ENCODE measurements at regions not wholly inside any gene's neighbourhood (a gene's known extent, or its start where the extent isn't known, plus 50 kb on each side); places are given as distances from the start of the nearest gene placed in this dataset.

DNA sequence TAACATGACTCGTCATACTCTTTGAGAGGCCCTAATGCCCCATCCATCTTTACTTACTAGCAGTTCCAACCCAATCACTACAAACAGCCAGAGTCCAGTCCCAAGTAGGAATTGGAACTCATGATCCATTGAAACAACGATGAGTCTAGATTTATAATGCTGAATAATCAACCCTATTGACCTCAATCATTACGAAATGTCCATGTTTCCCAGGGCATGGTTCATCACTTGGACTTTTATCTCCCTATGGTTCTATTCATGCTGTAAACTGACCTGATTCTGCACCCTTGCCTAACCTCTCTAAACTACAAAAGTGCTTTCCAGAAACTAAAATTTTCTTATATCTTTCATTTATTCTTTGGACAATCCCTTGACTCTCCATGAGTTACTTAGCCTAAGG lies 840.0 kb upstream of the B3GALT2 start:
- ATAC-seq (no peak), DNase-seq (ENCODE audit: low read depth, low spot score) (no peak)
- no peaks in the 10 kb centered on the region for H3K9me3 ChIP-seq (ENCODE audit: control insufficient read depth in 1 of 2, insufficient read depth in 1 of 2, low read depth in 1 of 2, low read length in 2 of 2)
- H3K4me1 ChIP-seq (ENCODE audit: control insufficient read depth in 1 of 2, insufficient read depth in 2 of 2, low read length in 2 of 2): no peaks in the 10 kb centered on the region
- ChIA-PET RAD21 (ENCODE audit: low non-redundant PET in 1 of 2, low total read pairs in 2 of 2, uncharacterized antibody in 2 of 2, unreplicated experiment in 2 of 2) (no interaction called here), POLR2A (no interaction called here), CTCF (no interaction called here)
- intact Hi-C loops (cut with micrococcal nuclease): no loop called here
- no peaks in the 10 kb centered on the region for H3K36me3 ChIP-seq (ENCODE audit: control insufficient read depth in 1 of 2, insufficient read depth in 2 of 2, low read length in 2 of 2)
- TF ChIP-seq MAX (IDR thresholded peaks at IDR 0.05) (no peak), EGR1 (IDR thresholded peaks at IDR 0.05; ENCODE audit: low read depth) (no peak), ZNF274 (IDR thresholded peaks at IDR 0.05; ENCODE audit: low read depth, low read length) (no peak), CBX3 (IDR thresholded peaks at IDR 0.05; ENCODE audit: low read depth) (no peak), TCF7L2 (IDR thresholded peaks at IDR 0.05; ENCODE audit: borderline replicate concordance, extremely low read depth, insufficient read depth, insufficient read length) (no peak), YY1 (IDR thresholded peaks at IDR 0.05; ENCODE audit: extremely low read depth, insufficient replicate concordance, low read depth, low read length) (no peak), EZH2phosphoT487 (IDR thresholded peaks at IDR 0.05; ENCODE audit: borderline replicate concordance) (no peak), POLR2AphosphoS5 (IDR thresholded peaks at IDR 0.05; ENCODE audit: low read depth, low read length) (no peak), CTCF (IDR thresholded peaks at IDR 0.05 in 2 of 3, conservative IDR thresholded peaks at IDR 0.05 in 1 of 3; ENCODE audit: borderline replicate concordance in 1 of 3, insufficient read depth in 1 of 3, low read depth in 2 of 3, low read length in 2 of 3) (no peak), SIN3A (IDR thresholded peaks at IDR 0.05; ENCODE audit: low read depth) (no peak), SP1 (IDR thresholded peaks at IDR 0.05; ENCODE audit: low read depth) (no peak), CEBPB (IDR thresholded peaks at IDR 0.05; ENCODE audit: low read depth) (no peak), JUND (IDR thresholded peaks at IDR 0.05) (no peak), RAD21 (IDR thresholded peaks at IDR 0.05; ENCODE audit: low read depth) (no peak), EZH2 (IDR thresholded peaks at IDR 0.05) (no peak), ZFX (IDR thresholded peaks at IDR 0.05) (no peak), ZBTB33 (IDR thresholded peaks at IDR 0.05; ENCODE audit: extremely low read depth, insufficient replicate concordance, low read length) (no peak)
- TF ChIP-seq, protein P1, sequence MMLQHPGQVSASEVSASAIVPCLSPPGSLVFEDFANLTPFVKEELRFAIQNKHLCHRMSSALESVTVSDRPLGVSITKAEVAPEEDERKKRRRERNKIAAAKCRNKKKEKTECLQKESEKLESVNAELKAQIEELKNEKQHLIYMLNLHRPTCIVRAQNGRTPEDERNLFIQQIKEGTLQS (IDR thresholded peaks at IDR 0.05): no peak
- H3K9me2 ChIP-seq (ENCODE audit: insufficient read depth): no peaks in the 10 kb centered on the region; the same call in 1 of the 2 replicates
- no peak overlapping the region for H3K4me3 ChIP-seq (replicated peaks in 1 of 2; ENCODE audit: low read depth in 1 of 2, low read length in 2 of 2)
- no peak overlapping the region for H3K27ac ChIP-seq (ENCODE audit: low read depth, low read length)
- H3K9ac ChIP-seq (ENCODE audit: low read length): no peak overlapping the region
- H2AFZ ChIP-seq (ENCODE audit: low read depth, low read length, poor library complexity, severe bottlenecking): no peak overlapping the region
- BruUV-seq (replicated peaks): no TSS peak
- H3K79me2 ChIP-seq (ENCODE audit: insufficient read depth, low read length): no peaks in the 10 kb centered on the region
- H4K20me1 ChIP-seq (ENCODE audit: insufficient read depth): no peaks in the 10 kb centered on the region
- no peak overlapping the region for H3K4me2 ChIP-seq (ENCODE audit: low read length)
- H3K27me3 ChIP-seq (ENCODE audit: insufficient read depth, low read length): no peaks in the 10 kb centered on the region

Measured in HCT116 (cell line).